SU-DHL-6 (cell line): ENCODE measurements at regions not wholly inside any gene's neighbourhood (a gene's known extent, or its start where the extent isn't known, plus 50 kb on each side); places are given as distances from the start of the nearest gene placed in this dataset.

Source experiments
- H2AFZ ChIP-seq: fragments of 200-600 bp; sonication (generic); 2 replicates; pipeline ENCODE4 v1.6.1; 2014; ENCODE audit warnings: low read depth, mild to moderate bottlenecking, moderate library complexity, mixed read lengths, antibody characterized with exemption, low read length; ENCODE audit not compliant: severe bottlenecking
- H3F3A ChIP-seq: fragments of 200-600 bp; shearing (Covaris generic); 2 replicates; pipeline ENCODE4 v1.6.0; 2016; ENCODE audit warnings: antibody characterized with exemption, mild to moderate bottlenecking; ENCODE audit not compliant: insufficient read depth
- H3K27ac ChIP-seq: fragments of 200-600 bp; sonication (generic); 2 replicates; pipeline ENCODE4 v1.5.1; 2016; ENCODE audit warnings: low read depth, mild to moderate bottlenecking, low read length, moderate library complexity, mixed read lengths
- H3K27me3 ChIP-seq: fragments of 200-600 bp; sonication (generic), shearing (Covaris generic); 2 replicates; pipeline ENCODE4 v1.6.0; 2014; ENCODE audit warnings: mild to moderate bottlenecking, low read length
- H3K36me3 ChIP-seq: fragments of 200-600 bp; sonication (generic); 2 replicates; pipeline ENCODE4 v1.6.1; 2014; ENCODE audit warnings: mild to moderate bottlenecking, low read length, mixed read lengths
- H3K4me2 ChIP-seq: fragments of 300-600, 200-600 bp; shearing (Covaris generic), sonication (generic); 2 replicates; pipeline ENCODE4 v1.6.0; 2014; ENCODE audit warnings: low read length, low read depth, mild to moderate bottlenecking; ENCODE audit not compliant: poor library complexity, severe bottlenecking
- H3K4me3 ChIP-seq: fragments of 200-600 bp; sonication (generic); 2 replicates; pipeline ENCODE4 v1.5.1; 2014; ENCODE audit warnings: antibody characterized with exemption, low read length, mild to moderate bottlenecking, mixed read lengths; ENCODE audit not compliant: insufficient read depth, poor library complexity, severe bottlenecking
- H3K79me2 ChIP-seq: fragments of 200-600 bp; sonication (generic); 2 replicates; pipeline ENCODE4 v1.6.1; 2014; ENCODE audit warnings: mild to moderate bottlenecking, low read length, moderate library complexity; ENCODE audit not compliant: insufficient read depth
- H3K9ac ChIP-seq: fragments of 200-600 bp; sonication (generic); 2 replicates; pipeline ENCODE4 v1.7.0; 2014; ENCODE audit warnings: mild to moderate bottlenecking, low read length
- H3K9me2 ChIP-seq: fragments of 200-600 bp; sonication (generic); replicated peaks from 2 replicates; pipeline ENCODE4 v1.6.1; 2014; ENCODE audit warnings: low read length; ENCODE audit not compliant: insufficient read depth
- H3K9me3 ChIP-seq: fragments of 200-600 bp; sonication (generic); 2 replicates; pipeline ENCODE4 v1.6.1; 2014; ENCODE audit warnings: low read length, mixed read lengths; ENCODE audit not compliant: insufficient read depth
- H4K20me1 ChIP-seq: fragments of 200-600 bp; sonication (generic); 2 replicates; pipeline ENCODE4 v1.6.1; 2014; ENCODE audit warnings: low read depth, mild to moderate bottlenecking, antibody characterized with exemption, low read length, moderate library complexity, mixed read lengths
- EZH2phosphoT487 ChIP-seq: fragments of 200-600 bp; sonication (generic), shearing (Covaris generic); conservative IDR thresholded peaks from 2 replicates; pipeline ENCODE4 v1.6.1; 2018; ENCODE audit warnings: mild to moderate bottlenecking, antibody characterized with exemption, low read length, moderate library complexity, mixed read lengths
- TF ChIP-seq, protein P1 (sequence below): fragments of 200-600 bp; sonication (generic); IDR thresholded peaks from one replicate; pipeline ENCODE4 v1.5.1; 2017; ENCODE audit warnings: antibody characterized with exemption, mild to moderate bottlenecking, low read length, moderate library complexity; ENCODE audit not compliant: insufficient read depth, poor library complexity, severe bottlenecking

DNA sequence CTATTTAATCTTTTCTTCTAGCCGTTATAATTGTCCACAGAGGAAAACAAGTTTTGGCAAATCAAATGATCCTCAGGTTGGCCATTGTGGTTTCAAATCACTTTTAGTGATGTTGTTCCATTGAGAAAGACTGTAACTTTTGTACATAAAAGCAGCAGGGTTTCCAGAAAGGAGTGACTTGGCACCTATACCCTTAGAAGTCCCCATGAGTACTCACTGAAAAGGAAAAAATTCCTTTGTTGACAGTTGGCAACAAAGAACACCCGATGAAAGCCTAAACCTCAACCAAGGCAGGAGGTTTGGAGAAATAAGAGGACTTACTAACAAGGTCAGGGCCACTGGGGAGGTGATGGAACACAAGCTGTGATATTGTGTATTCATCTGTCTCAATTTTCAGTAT lies 474.4 kb downstream of the RAPGEF2 start:
- no peaks in the 10 kb centered on the region for H3K79me2 ChIP-seq
- H3F3A ChIP-seq, result no peaks in the 10 kb centered on the region
- no peaks in the 10 kb centered on the region for H3K9me2 ChIP-seq
- H3K9ac ChIP-seq, result no peak overlapping the region
- H2AFZ ChIP-seq, result no peak overlapping the region
- H3K36me3 ChIP-seq, result no peaks in the 10 kb centered on the region
- H3K4me3 ChIP-seq, result no peak overlapping the region
- H4K20me1 ChIP-seq, result no peaks in the 10 kb centered on the region
- TF ChIP-seq EZH2phosphoT487, result no peak
- TF ChIP-seq, protein P1, sequence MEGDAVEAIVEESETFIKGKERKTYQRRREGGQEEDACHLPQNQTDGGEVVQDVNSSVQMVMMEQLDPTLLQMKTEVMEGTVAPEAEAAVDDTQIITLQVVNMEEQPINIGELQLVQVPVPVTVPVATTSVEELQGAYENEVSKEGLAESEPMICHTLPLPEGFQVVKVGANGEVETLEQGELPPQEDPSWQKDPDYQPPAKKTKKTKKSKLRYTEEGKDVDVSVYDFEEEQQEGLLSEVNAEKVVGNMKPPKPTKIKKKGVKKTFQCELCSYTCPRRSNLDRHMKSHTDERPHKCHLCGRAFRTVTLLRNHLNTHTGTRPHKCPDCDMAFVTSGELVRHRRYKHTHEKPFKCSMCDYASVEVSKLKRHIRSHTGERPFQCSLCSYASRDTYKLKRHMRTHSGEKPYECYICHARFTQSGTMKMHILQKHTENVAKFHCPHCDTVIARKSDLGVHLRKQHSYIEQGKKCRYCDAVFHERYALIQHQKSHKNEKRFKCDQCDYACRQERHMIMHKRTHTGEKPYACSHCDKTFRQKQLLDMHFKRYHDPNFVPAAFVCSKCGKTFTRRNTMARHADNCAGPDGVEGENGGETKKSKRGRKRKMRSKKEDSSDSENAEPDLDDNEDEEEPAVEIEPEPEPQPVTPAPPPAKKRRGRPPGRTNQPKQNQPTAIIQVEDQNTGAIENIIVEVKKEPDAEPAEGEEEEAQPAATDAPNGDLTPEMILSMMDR, result no peak
- H3K4me2 ChIP-seq, result no peak overlapping the region
- H3K27ac ChIP-seq, result no peak overlapping the region
- no peaks in the 10 kb centered on the region for H3K9me3 ChIP-seq
- no peaks in the 10 kb centered on the region for H3K27me3 ChIP-seq

DNA sequence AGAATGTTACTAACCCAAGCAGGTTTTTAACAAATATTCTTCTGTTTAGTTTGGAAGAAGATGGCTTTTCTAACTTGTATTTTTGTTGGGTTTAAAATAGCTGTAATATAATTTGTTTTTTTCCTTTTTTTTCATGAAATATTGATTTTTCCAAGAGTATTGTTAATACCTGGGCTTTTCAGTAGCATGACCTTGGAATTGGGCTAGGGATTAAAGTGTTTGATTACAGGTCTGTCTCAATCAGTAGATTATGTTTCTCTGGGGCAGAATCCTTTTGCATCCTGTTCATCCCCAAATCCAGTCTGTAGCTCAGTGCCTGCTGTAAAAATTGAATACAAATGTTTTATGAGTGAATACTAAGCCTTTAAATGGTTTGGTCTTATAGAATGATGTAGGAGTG lies 479.8 kb downstream of the RAPGEF2 start:
- H3K9ac ChIP-seq, result no peak overlapping the region
- no peaks in the 10 kb centered on the region for H3K9me2 ChIP-seq
- H3K27me3 ChIP-seq, result no peaks in the 10 kb centered on the region
- no peak overlapping the region for H2AFZ ChIP-seq
- no peaks in the 10 kb centered on the region for H3K79me2 ChIP-seq
- H3K36me3 ChIP-seq, result no peaks in the 10 kb centered on the region
- H3F3A ChIP-seq, result no peaks in the 10 kb centered on the region
- no peak overlapping the region for H3K4me3 ChIP-seq
- TF ChIP-seq, protein P1, result no peak
- TF ChIP-seq EZH2phosphoT487, result no peak
- H3K27ac ChIP-seq, result no peak overlapping the region
- no peaks in the 10 kb centered on the region for H4K20me1 ChIP-seq
- no peak overlapping the region for H3K4me2 ChIP-seq
- peaks cover 5% of the 10 kb centered on the region; the same call in 1 of the 2 replicates for H3K9me3 ChIP-seq

DNA sequence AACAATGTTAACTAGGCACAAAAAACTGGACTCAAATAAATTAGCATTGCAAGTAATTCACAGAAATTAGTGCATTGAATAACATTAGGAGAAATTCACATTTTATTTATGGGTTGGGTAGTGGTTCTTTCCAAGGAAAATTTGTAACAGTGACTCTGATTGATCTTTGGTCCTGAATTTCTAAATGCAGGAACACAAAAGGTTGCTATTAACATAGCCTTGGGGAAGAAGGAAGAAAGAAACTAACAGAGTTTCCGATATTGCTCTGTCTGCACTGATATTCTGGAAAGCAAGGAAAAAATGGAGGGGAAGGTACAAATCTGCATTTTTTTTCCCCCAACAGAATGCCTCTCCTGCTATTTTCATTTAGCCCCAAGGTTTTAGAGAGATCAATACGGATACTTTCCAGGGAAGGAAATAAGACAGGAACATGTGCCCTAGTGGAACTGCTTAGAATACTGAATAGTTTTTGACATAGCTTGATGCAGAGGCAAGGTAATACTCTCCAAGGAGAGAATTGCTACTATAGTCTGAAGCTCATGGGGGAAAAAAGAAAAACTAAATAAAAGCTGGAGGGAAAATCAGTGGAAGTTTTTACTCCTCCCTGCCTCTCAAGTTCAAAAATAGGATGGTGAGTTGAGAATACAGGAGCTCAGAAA lies 490.1 kb downstream of the RAPGEF2 start:
- H3K27me3 ChIP-seq, result no peaks in the 10 kb centered on the region
- no peaks in the 10 kb centered on the region for H3K36me3 ChIP-seq
- H3F3A ChIP-seq, result no peaks in the 10 kb centered on the region
- H3K9me3 ChIP-seq, result no peaks in the 10 kb centered on the region
- H3K9me2 ChIP-seq, result no peaks in the 10 kb centered on the region
- TF ChIP-seq, protein P1, result no peak
- TF ChIP-seq EZH2phosphoT487, result no peak
- no peak overlapping the region for H2AFZ ChIP-seq
- no peak overlapping the region for H3K4me2 ChIP-seq
- H3K4me3 ChIP-seq, result no peak overlapping the region
- H3K79me2 ChIP-seq, result no peaks in the 10 kb centered on the region
- no peak overlapping the region for H3K9ac ChIP-seq
- no peaks in the 10 kb centered on the region for H4K20me1 ChIP-seq
- no peak overlapping the region for H3K27ac ChIP-seq
